Stimulated activated effector memory CD8-positive, alpha-beta T cell treated with anti-CD3 and anti-CD28 coated beads, Interleukin-12 subunit alpha, Interleukin-12 subunit beta, amount 100 ng/mL, for 72 hours (primary cell): ENCODE measurements at regions not wholly inside any gene's neighbourhood (a gene's known extent, or its start where the extent isn't known, plus 50 kb on each side); places are given as distances from the start of the nearest gene placed in this dataset.
"Not testable (repeated sequence)": the region's sequence is repeated elsewhere in the genome, so short reads cannot be mapped to it uniquely, and the experiment has no call there.

ENCODE experiments used
- ATAC-seq: fragments of 150-1000 bp; cut with Tn5 transposase; 2 replicates; pipeline ENCODE4 v1.10.0; 2021
- DNase-seq, 2 donors: peaks; one replicate each; pipeline ENCODE4 v3.0.0; 2021 to 2022; ENCODE audit warnings: low spot score in 2 of 2
- H3K27ac Mint-ChIP-seq: one replicate; pipeline ENCODE4 v1.8.0; 2022; ENCODE audit warnings: mild to moderate bottlenecking, mixed read lengths
- H3K36me3 Mint-ChIP-seq: one replicate; pipeline ENCODE4 v1.8.0; 2022; ENCODE audit warnings: mild to moderate bottlenecking, mixed read lengths
- H3K4me1 Mint-ChIP-seq: one replicate; pipeline ENCODE4 v1.8.0; 2022; ENCODE audit warnings: mixed read lengths
- H3K4me3 Mint-ChIP-seq: one replicate; pipeline ENCODE4 v1.8.0; 2022; ENCODE audit warnings: mild to moderate bottlenecking, mixed read lengths
- H3K9me3 Mint-ChIP-seq: one replicate; pipeline ENCODE4 v1.8.0; 2022; ENCODE audit warnings: mixed read lengths

DNA sequence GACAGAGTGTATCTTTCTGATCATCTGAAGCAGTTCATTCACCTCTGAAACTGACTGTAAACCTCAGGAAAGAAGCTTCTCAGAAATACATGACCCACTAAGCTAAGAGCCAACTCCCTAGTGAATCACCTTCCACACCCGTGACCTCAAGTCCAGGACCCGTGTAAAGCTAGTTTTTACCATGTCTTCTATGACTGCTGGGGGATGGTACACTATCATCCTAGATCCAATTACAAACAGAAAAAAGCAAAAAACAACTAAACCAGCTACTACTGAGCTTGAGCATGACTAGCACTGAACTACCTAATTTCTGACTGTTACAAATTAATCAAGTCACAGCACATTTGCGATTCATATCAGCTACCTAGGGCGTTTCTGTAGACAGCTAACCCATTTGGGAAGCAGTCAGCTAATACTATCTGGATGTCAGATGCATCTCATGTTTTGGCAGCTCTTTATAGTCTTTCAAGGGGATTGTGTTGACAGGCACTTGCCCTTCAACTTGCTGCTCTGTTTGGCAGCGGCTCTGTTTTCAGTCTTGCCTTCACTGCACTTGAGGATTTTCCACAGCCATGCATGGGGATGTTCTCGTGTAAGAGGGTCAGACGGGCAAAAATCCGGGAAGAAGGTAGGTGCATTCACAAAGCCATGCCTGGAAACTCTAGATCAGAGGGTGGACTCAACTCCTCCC, 350.3 kb downstream of the ANAPC1 start:
- not testable (repeated sequence) for H3K9me3 Mint-ChIP-seq, DNase-seq, H3K27ac Mint-ChIP-seq
- peak; percentile 84 for ATAC-seq
- Mint-ChIP-seq H3K4me1 (peaks cover 40% of the 10 kb centered on the region), H3K36me3 (peaks cover 17% of the 10 kb centered on the region), H3K4me3 (peak overlapping the region; percentile 48)

- peaks cover 40% of the 10 kb centered on the region for H3K4me1 Mint-ChIP-seq
- no peak overlapping the region for H3K27ac Mint-ChIP-seq
- peak overlapping the region; percentile 42 for H3K4me3 Mint-ChIP-seq
- DNase-seq: no peak
- H3K9me3 Mint-ChIP-seq: no peaks in the 10 kb centered on the region
- ATAC-seq: no peak
- H3K36me3 Mint-ChIP-seq: peaks cover 17% of the 10 kb centered on the region
Observed at GRCh38 chr2:111534910-111535352, 349.1 kb downstream of the ANAPC1 start.

- H3K27ac Mint-ChIP-seq: no peak overlapping the region
- DNase-seq: no peak
- no peaks in the 10 kb centered on the region for H3K9me3 Mint-ChIP-seq
- peaks cover 40% of the 10 kb centered on the region for H3K4me1 Mint-ChIP-seq
- H3K36me3 Mint-ChIP-seq: peaks cover 17% of the 10 kb centered on the region
- H3K4me3 Mint-ChIP-seq: no peak overlapping the region
- ATAC-seq: no peak
Observed at GRCh38 chr2:111535404-111535803, 348.6 kb downstream of the ANAPC1 start.

DNA sequence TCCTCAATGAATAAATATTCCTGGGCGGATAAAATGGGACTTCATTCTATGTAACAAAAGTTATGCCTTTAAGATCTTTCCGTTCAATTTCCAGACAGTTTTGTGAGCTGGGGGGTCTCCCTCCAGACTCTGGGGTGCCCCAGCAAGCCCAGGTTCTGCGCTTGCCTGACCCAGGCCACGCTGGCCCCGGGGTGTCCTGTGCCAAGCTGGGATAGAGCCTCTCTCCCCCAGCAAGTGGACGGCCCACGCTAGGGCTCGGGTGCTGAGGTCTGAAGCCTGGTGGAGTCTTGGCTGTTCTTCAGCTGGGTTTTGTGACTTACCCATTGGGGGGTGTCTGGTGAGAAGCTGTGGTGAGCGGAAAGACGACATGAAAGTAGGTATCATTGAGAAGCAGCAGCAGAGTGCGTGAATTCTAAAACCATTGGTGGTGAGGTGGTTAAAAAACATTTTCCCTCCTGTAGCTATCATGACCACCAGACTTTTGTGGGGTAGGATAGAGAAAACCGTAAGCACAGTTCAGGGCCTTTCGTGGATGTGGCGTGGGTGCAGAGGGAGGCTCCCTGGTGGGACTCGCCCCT, 346.8 kb downstream of the ANAPC1 start:
- no peak overlapping the region for H3K4me3 Mint-ChIP-seq
- H3K9me3 Mint-ChIP-seq: no peaks in the 10 kb centered on the region
- H3K4me1 Mint-ChIP-seq: peaks cover 40% of the 10 kb centered on the region
- H3K27ac Mint-ChIP-seq: peak overlapping the region; percentile 20
- ATAC-seq (peak; percentile 14), DNase-seq (peak in 1 of 2 donors; percentile 69)
- peaks cover 17% of the 10 kb centered on the region for H3K36me3 Mint-ChIP-seq

DNA sequence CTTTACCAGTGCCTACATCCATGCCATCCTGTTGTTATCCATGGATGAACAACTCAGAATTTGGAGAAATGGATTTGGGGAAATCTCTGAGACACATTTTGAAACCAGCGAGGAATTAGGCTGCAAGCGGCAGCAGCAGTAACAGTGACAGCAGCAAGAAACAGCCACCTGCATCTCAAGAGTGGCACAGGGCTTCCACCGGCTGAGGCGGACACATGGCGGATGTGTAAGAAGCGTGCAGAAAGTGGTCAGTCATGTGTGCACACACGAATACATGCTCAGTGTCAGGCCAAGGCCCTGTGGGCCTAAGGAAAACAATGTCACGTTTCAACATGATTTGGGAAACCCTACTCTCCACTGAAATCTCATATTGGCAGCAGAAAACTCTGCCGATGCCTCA, 344.0 kb downstream of the ANAPC1 start:
- peaks cover 21% of the 10 kb centered on the region for H3K4me1 Mint-ChIP-seq
- not testable (repeated sequence) for ATAC-seq, H3K27ac Mint-ChIP-seq, H3K4me3 Mint-ChIP-seq, H3K9me3 Mint-ChIP-seq, DNase-seq
- H3K36me3 Mint-ChIP-seq: peaks cover 14% of the 10 kb centered on the region

DNA sequence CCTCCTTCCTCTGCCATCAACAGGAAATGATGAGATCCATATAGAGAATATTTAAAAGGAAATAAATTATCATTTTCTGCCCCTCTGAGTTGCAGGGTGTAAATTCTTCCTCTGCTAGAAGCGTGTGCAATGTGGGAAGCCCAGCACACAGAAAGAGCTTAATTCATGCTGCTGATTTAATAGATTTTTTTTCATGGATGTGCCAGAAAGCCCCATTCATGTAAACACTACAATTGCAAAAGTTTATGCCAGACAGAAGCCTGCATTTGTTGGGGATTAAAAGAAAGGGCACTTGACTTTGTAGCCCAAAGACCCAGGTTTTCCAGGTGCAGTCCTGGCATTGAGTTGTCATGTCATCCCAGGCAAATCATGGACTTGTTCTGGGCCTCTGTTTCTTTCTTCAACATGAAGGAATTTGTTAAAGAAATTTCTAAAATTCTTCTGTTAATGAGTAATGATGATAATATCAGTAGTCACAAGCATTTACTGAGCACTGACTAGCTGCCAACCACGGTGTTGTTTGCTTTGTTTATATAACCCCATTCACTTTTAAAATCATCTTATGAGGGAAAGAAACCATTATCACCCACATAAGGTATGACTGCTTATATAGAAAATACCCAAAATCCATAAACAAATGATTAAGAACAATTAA, 341.7 kb downstream of the ANAPC1 start:
- not testable (repeated sequence) for H3K4me1 Mint-ChIP-seq

DNA sequence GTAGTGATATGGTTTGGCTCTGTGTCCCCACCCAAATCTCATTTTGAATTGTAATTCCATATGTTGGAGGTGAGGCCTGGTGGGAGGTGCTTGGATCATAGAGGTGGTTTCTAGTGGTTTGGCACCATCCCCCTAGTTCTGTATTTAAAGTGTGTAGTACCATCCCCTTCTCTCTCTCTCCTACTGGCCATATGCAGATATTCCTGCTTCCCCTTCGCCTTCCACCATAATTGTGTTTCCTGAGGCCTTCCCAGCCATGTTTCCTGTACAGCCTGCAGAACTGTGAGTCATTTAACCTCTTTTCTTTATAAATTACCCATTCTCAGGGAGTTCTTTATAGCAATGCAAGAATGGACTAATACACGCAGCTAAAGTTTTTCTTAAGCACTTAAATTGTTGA, 340.0 kb downstream of the ANAPC1 start:
- not testable (repeated sequence) for H3K4me1 Mint-ChIP-seq, H3K9me3 Mint-ChIP-seq, ATAC-seq, H3K4me3 Mint-ChIP-seq, H3K36me3 Mint-ChIP-seq, H3K27ac Mint-ChIP-seq, DNase-seq

More for the DNA sequence above, 341.7 kb downstream of the ANAPC1 start:
- not testable (repeated sequence) for H3K27ac Mint-ChIP-seq, H3K9me3 Mint-ChIP-seq, H3K4me3 Mint-ChIP-seq, ATAC-seq, DNase-seq, H3K36me3 Mint-ChIP-seq

DNA sequence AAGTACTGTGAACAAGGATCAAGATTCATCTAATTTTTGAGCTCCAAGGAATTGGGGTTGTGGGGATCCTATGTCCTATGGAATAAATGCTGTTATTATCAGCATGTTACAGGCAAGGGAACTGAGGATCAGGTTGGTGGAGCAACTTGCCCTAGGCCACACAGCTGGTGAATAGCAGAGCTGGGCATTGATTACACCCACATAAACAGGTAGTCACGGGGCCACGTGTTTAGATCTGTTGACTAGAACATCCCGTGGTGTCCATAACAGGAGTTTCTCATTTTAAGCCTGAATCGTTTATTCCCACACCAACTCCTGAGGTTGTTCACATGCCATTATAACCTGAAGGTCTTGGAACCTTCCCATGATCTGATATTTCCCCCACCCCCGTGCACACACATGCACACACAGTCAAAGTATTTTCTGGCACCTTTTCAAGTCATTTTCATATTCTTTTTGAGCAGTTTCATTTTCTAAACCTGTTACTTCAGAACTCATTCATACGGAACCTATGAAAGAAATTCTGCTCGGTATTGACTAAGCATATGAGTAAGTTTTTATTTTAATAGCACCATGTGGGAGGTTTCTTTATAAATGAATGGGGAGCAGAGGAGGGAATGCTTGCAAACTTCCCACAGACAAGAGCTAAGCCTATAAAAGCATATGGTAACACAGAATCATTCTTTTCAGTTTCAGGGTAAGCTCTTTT, 338.1 kb downstream of the ANAPC1 start:
- not testable (repeated sequence) for H3K4me1 Mint-ChIP-seq, H3K9me3 Mint-ChIP-seq, H3K36me3 Mint-ChIP-seq, H3K27ac Mint-ChIP-seq, H3K4me3 Mint-ChIP-seq, DNase-seq
- ATAC-seq: peak; percentile 92

DNA sequence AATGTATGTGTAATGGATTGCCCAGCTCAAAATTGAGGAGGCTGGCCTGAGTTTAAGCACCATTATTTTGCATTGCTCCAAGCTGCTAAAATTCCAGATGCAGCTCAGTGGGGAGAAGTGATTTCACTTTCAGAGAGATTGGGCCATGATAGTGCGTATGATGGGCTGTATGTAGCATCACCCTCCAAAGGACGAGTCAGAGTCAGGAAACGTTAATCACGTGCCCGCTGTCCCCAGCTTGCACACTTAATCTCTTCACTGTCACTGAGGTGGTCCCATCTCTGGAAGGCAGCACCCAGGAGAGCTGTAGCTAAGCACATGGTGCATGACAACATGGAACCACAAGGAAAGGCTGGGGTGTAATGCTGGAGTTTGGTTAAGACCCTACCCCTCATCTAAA, 337.4 kb downstream of the ANAPC1 start:
- not testable (repeated sequence) for H3K36me3 Mint-ChIP-seq, DNase-seq, H3K4me3 Mint-ChIP-seq, H3K27ac Mint-ChIP-seq, H3K9me3 Mint-ChIP-seq, H3K4me1 Mint-ChIP-seq
- peak; percentile 57 for ATAC-seq

- H3K4me3 Mint-ChIP-seq, H3K9me3 Mint-ChIP-seq, H3K27ac Mint-ChIP-seq, DNase-seq, H3K36me3 Mint-ChIP-seq, H3K4me1 Mint-ChIP-seq: not testable (repeated sequence)
- peak; percentile 53 for ATAC-seq
Observed at GRCh38 chr2:111549174-111549573, 334.8 kb downstream of the ANAPC1 start.

DNA sequence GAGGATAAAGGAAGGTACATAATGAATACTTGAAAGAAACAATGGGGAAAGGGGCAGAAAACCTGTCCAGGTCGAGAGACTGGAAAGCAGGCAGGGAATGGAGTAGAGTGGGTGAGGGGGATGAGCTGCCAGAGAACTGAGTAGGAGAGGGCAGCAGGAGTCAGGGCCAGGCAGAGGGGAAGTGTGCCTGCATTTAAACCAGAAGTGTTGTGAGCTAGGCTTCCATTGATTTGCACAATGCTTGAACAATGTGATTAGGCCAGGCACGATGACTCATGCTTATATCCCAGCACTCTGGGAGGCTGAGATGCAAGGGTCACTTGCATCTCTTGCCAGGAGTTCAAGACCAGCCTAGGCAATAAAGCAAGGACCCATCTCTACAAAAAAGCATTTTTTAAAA, 332.6 kb downstream of the ANAPC1 start:
- H3K27ac Mint-ChIP-seq, H3K36me3 Mint-ChIP-seq, H3K4me3 Mint-ChIP-seq, DNase-seq, H3K9me3 Mint-ChIP-seq, H3K4me1 Mint-ChIP-seq, ATAC-seq: not testable (repeated sequence)

GRCh38 chr2:111552625-111553024, 331.4 kb downstream of the ANAPC1 start:
- H3K4me1 Mint-ChIP-seq, DNase-seq, ATAC-seq, H3K9me3 Mint-ChIP-seq, H3K36me3 Mint-ChIP-seq, H3K27ac Mint-ChIP-seq, H3K4me3 Mint-ChIP-seq: not testable (repeated sequence)

- not testable (repeated sequence) for ATAC-seq, H3K36me3 Mint-ChIP-seq, H3K27ac Mint-ChIP-seq
Observed at GRCh38 chr2:111559301-111559700, 324.7 kb downstream of the ANAPC1 start.

GRCh38 chr2:111559814-111560213, 324.2 kb downstream of the ANAPC1 start:
- not testable (repeated sequence) for ATAC-seq, H3K9me3 Mint-ChIP-seq, H3K27ac Mint-ChIP-seq, H3K4me1 Mint-ChIP-seq, H3K4me3 Mint-ChIP-seq, DNase-seq, H3K36me3 Mint-ChIP-seq

More at GRCh38 chr2:111559301-111559700, 324.7 kb downstream of the ANAPC1 start:
- DNase-seq, H3K4me3 Mint-ChIP-seq, H3K9me3 Mint-ChIP-seq, H3K4me1 Mint-ChIP-seq: not testable (repeated sequence)

DNA sequence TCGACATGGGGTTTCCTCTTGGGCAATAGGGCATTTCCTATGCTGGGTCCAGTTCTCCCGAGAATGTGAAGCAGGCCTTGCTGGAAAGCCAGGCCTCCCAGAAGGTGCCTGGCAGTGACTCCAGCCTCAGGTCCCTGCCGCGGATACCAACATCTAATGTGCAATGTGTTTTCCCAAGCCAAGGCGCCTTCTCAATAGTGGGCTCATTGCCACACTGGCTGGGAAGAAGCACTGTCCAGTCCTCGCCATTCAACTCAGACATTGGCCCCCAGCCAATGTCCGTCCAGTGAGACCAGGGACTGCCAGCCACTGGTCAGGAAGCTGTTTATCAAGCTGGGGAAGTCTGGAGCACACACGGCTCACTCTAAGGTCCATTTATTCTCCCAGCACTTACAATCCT, 317.9 kb downstream of the ANAPC1 start:
- H3K27ac Mint-ChIP-seq, DNase-seq, H3K9me3 Mint-ChIP-seq, H3K36me3 Mint-ChIP-seq, H3K4me3 Mint-ChIP-seq, ATAC-seq: not testable (repeated sequence)
- peaks cover 12% of the 10 kb centered on the region for H3K4me1 Mint-ChIP-seq
